PC-9 (cell line): ENCODE measurements at regions not wholly inside any gene's neighbourhood (a gene's known extent, or its start where the extent isn't known, plus 50 kb on each side); places are given as distances from the start of the nearest gene placed in this dataset.
"Not testable (repeated sequence)": the region's sequence is repeated elsewhere in the genome, so short reads cannot be mapped to it uniquely, and the experiment has no call there.

Experiments used
- BruUV-seq: library from RNA; stranded (reverse); fragments of 400-500 nt; replicated peaks from 2 replicates; lab custom pipeline; 2021; lab: Mats Ljungman, UMichigan
- CTCF ChIA-PET: fragments of 300-600 bp; sonication (Branson Sonifier 250); formaldehyde crosslinking; loops from one replicate; lab custom pipeline; 2022; ENCODE audit warnings: antibody characterized with exemption; lab: Charles Lee
- POLR2A ChIA-PET: fragments of 300-600 bp; sonication (Branson Sonifier 250); formaldehyde crosslinking; loops from one replicate; lab custom pipeline; 2022; ENCODE audit warnings: antibody characterized with exemption; ENCODE audit not compliant: unreplicated experiment; lab: Charles Lee
- DNase-seq, 2 experiments: peaks; one replicate each; pipeline versions ENCODE4 v3.0.0 to v3.0.0-alpha.2; 2015 to 2022; ENCODE audit warnings: mixed read lengths in 1 of 2
- H2AFZ ChIP-seq: fragments of 200-600 bp; sonication (generic); 2 replicates; pipeline ENCODE4 v1.8.1; 2017; ENCODE audit warnings: antibody characterized with exemption
- H3F3A ChIP-seq: fragments of 200-600 bp; sonication (generic); 2 replicates; pipeline ENCODE4 v1.8.1; 2017; ENCODE audit warnings: antibody characterized with exemption, mild to moderate bottlenecking, low read depth; ENCODE audit not compliant: insufficient read depth
- H3K27ac ChIP-seq: fragments of 200-600 bp; sonication (generic); 2 replicates; pipeline ENCODE4 v1.6.1; 2016; ENCODE audit warnings: mixed run types
- H3K27me3 ChIP-seq: fragments of 200-600 bp; sonication (generic); 2 replicates; pipeline ENCODE4 v1.6.1; 2016; ENCODE audit warnings: low read depth, mixed run types; ENCODE audit not compliant: insufficient read depth
- H3K36me3 ChIP-seq: fragments of 200-600 bp; sonication (generic); 2 replicates; pipeline ENCODE4 v1.6.1; 2016; ENCODE audit warnings: low read depth, mixed run types
- H3K4me1 ChIP-seq: fragments of 200-600 bp; sonication (generic); replicated peaks from 2 replicates; pipeline ENCODE4 v1.6.1; 2016; ENCODE audit warnings: mixed run types; ENCODE audit not compliant: insufficient read depth
- H3K4me2 ChIP-seq: fragments of 200-600 bp; sonication (generic); 2 replicates; pipeline ENCODE4 v1.6.1; 2017; ENCODE audit warnings: mixed run types
- H3K4me3 ChIP-seq: fragments of 200-600 bp; sonication (generic); 2 replicates; pipeline ENCODE4 v1.6.1; 2016; ENCODE audit warnings: mixed run types
- H3K79me2 ChIP-seq: fragments of 200-600 bp; sonication (generic); 2 replicates; pipeline ENCODE4 v1.6.1; 2017; ENCODE audit warnings: low read depth, mixed run types
- H3K9me2 ChIP-seq: fragments of 200-600 bp; sonication (generic); 2 replicates; pipeline ENCODE4 v1.8.1; 2017; ENCODE audit warnings: mild to moderate bottlenecking; ENCODE audit not compliant: insufficient read depth
- H3K9me3 ChIP-seq: fragments of 200-600 bp; sonication (generic); 2 replicates; pipeline ENCODE4 v1.8.1; 2016; ENCODE audit warnings: low read depth; ENCODE audit not compliant: insufficient read depth
- H4K20me1 ChIP-seq: fragments of 200-600 bp; sonication (generic); 2 replicates; pipeline ENCODE4 v1.8.1; 2017; ENCODE audit not compliant: insufficient read depth
- EZH2 ChIP-seq: fragments of 200-600 bp; sonication (generic); IDR thresholded peaks from 2 replicates; pipeline ENCODE4 v1.8.0; 2017; ENCODE audit warnings: antibody characterized with exemption, low read depth
- intact Hi-C: fragments of 100-400 bp; cut with micrococcal nuclease; formaldehyde crosslinking; loops from one replicate; pipeline ENCODE4 v1.10.0; 2022; ENCODE audit not compliant: unreplicated experiment
- TF ChIP-seq, protein P1 (sequence below): fragments of 200-600 bp; sonication (generic); conservative IDR thresholded peaks from 2 replicates; pipeline ENCODE4 v1.6.1; 2017; ENCODE audit warnings: mixed run types, antibody characterized with exemption, mild to moderate bottlenecking, moderate library complexity

DNA sequence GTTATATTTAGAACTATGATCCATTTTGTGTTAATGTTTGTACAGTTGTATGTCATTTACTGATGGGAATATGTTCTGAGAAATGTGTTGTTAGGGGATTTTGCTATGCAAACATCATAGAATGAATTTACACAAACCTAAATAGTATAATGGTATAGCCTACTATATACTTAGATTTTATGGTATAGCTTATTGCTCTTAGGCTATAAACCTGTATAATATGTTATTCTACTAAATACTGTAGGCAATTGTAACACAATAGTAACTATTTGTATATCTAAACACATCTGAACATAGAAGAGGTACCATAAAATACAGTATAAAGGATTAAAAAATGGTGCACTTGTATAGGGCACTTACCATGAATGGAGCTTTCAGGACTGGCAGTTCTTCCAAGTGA, 105.4 kb upstream of the GRIN2B start:
- no peak overlapping the region for H3K27ac ChIP-seq
- ChIA-PET POLR2A (no interaction called here), CTCF (no interaction called here)
- no peaks in the 10 kb centered on the region for H3K36me3 ChIP-seq
- H3K9me3 ChIP-seq: no peaks in the 10 kb centered on the region
- no peaks in the 10 kb centered on the region for H3K27me3 ChIP-seq
- H2AFZ ChIP-seq: no peak overlapping the region
- no peak for DNase-seq
- TF ChIP-seq, protein P1, sequence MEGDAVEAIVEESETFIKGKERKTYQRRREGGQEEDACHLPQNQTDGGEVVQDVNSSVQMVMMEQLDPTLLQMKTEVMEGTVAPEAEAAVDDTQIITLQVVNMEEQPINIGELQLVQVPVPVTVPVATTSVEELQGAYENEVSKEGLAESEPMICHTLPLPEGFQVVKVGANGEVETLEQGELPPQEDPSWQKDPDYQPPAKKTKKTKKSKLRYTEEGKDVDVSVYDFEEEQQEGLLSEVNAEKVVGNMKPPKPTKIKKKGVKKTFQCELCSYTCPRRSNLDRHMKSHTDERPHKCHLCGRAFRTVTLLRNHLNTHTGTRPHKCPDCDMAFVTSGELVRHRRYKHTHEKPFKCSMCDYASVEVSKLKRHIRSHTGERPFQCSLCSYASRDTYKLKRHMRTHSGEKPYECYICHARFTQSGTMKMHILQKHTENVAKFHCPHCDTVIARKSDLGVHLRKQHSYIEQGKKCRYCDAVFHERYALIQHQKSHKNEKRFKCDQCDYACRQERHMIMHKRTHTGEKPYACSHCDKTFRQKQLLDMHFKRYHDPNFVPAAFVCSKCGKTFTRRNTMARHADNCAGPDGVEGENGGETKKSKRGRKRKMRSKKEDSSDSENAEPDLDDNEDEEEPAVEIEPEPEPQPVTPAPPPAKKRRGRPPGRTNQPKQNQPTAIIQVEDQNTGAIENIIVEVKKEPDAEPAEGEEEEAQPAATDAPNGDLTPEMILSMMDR: no peak
- TF ChIP-seq EZH2: no peak
- no peak overlapping the region for H3K4me2 ChIP-seq
- BruUV-seq: no TSS peak
- no peaks in the 10 kb centered on the region for H3K9me2 ChIP-seq
- no peak overlapping the region for H3K4me3 ChIP-seq
- no peaks in the 10 kb centered on the region for H4K20me1 ChIP-seq
- no peaks in the 10 kb centered on the region for H3K79me2 ChIP-seq
- intact Hi-C loops: no loop called here
- no peaks in the 10 kb centered on the region for H3K4me1 ChIP-seq
- no peaks in the 10 kb centered on the region for H3F3A ChIP-seq

DNA sequence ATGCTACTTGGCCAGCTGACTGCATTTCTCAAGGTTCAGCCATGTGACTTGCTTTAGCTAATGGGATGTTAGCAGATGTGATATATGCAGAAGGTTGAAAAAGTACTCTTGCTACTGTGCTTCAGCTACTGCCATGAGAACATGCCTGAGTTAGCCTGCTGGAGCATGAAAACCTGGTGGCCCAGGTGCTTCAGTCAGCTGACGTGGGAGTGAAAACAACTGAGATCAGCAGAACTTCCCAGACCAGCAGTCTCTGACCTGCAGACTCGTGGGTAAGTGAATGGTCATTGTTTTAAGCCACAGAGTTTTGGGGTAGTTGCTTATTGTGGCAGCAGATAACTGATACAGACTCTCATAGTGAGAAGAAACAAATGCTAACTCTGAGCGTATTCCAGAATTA, 118.6 kb upstream of the GRIN2B start:
- H3F3A ChIP-seq: no peaks in the 10 kb centered on the region
- TF ChIP-seq EZH2: no peak
- TF ChIP-seq, protein P1: no peak
- H3K4me1 ChIP-seq: peaks cover 13% of the 10 kb centered on the region; the same call in 1 of the 2 replicates
- H3K4me3 ChIP-seq: no peak overlapping the region
- no peak overlapping the region for H3K4me2 ChIP-seq
- ChIA-PET CTCF (no interaction called here), POLR2A (no interaction called here)
- H3K27ac ChIP-seq: no peak overlapping the region
- intact Hi-C loops: no loop called here
- DNase-seq: no peak
- no peaks in the 10 kb centered on the region for H3K79me2 ChIP-seq
- no peak overlapping the region for H2AFZ ChIP-seq
- no peaks in the 10 kb centered on the region for H3K27me3 ChIP-seq
- H3K9me2 ChIP-seq: no peaks in the 10 kb centered on the region
- H3K36me3 ChIP-seq: no peaks in the 10 kb centered on the region
- no peaks in the 10 kb centered on the region; the same call in 1 of the 2 replicates for H3K9me3 ChIP-seq
- H4K20me1 ChIP-seq: no peaks in the 10 kb centered on the region
- BruUV-seq: no TSS peak

GRCh38 chr12:14101556-14101955, 120.2 kb upstream of the GRIN2B start:
- Histone ChIP-seq H3K4me2 (peak overlapping the region; percentile 19; the same call in 1 of the 2 replicates), H3K27ac (peak overlapping the region; percentile 23), H3K4me1 (peaks cover 13% of the 10 kb centered on the region; the same call in 1 of the 2 replicates), H2AFZ (peak overlapping the region; percentile 66)
- H3K9me3 ChIP-seq, H3K4me3 ChIP-seq, H3F3A ChIP-seq, H3K36me3 ChIP-seq, CTCF ChIA-PET, intact Hi-C loops, H3K9me2 ChIP-seq, POLR2A ChIA-PET, H3K79me2 ChIP-seq, BruUV-seq, H3K27me3 ChIP-seq, DNase-seq, H4K20me1 ChIP-seq: not testable (repeated sequence)

- H3K36me3 ChIP-seq: no peaks in the 10 kb centered on the region
- H3K4me3 ChIP-seq: no peak overlapping the region
- no TSS peak for BruUV-seq
- no peaks in the 10 kb centered on the region for H3K27me3 ChIP-seq
- DNase-seq: peak in 1 of 2 experiments; percentile 9
- no peaks in the 10 kb centered on the region for H3K4me1 ChIP-seq
- H3F3A ChIP-seq: no peaks in the 10 kb centered on the region
- no peaks in the 10 kb centered on the region for H4K20me1 ChIP-seq
- no peaks in the 10 kb centered on the region for H3K79me2 ChIP-seq
- POLR2A ChIA-PET: no interaction called here
- H2AFZ ChIP-seq: no peak overlapping the region; the same call in 1 of the 2 replicates
- H3K27ac ChIP-seq: no peak overlapping the region
- TF ChIP-seq EZH2: no peak
- TF ChIP-seq, protein P1: no peak; the same call in 1 of the 2 replicates
- H3K9me3 ChIP-seq: no peaks in the 10 kb centered on the region
- no peak overlapping the region for H3K4me2 ChIP-seq
- CTCF ChIA-PET: no interaction called here
- intact Hi-C loops: no loop called here
- H3K9me2 ChIP-seq: no peaks in the 10 kb centered on the region
Measured at GRCh38 chr12:14111230-14111865, 129.9 kb upstream of the GRIN2B start.
